ENCODE measurements at regions not wholly inside any gene's neighbourhood (a gene's known extent, or its start where the extent isn't known, plus 50 kb on each side); places are given as distances from the start of the nearest gene placed in this dataset.

DNA sequence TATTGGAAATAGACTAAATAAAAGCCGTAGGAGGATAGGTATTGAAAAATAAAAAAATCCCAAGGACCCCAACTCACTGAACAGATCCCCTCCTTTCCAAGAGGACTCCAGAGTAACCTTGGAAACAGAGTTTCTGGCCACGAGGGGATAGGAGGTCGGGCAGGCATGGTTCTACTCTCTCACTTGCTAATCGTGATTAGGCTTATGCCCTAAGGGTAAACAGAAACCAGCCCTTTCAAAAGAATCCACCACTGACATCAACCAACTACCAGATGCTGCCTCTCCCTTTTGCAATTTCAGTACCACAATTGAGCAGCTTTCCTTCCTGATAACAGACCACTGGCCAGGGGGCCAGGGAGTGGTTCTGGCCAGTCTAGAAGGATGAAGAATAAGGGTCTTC lies 477.8 kb downstream of the EIPR1 start:
- TF ChIP-seq SP1 (IDR thresholded peaks at IDR 0.05; ENCODE audit: low read depth) (no peak), POLR2AphosphoS5 (IDR thresholded peaks at IDR 0.05; ENCODE audit: low read depth, low read length) (no peak), MAX (IDR thresholded peaks at IDR 0.05) (no peak), EZH2 (IDR thresholded peaks at IDR 0.05) (no peak), EZH2phosphoT487 (IDR thresholded peaks at IDR 0.05; ENCODE audit: borderline replicate concordance) (no peak), ZBTB33 (IDR thresholded peaks at IDR 0.05; ENCODE audit: extremely low read depth, insufficient replicate concordance, low read length) (no peak), JUND (IDR thresholded peaks at IDR 0.05) (no peak), POLR2A (IDR thresholded peaks at IDR 0.05; ENCODE audit: borderline replicate concordance, extremely low read depth, insufficient read depth, insufficient read length) (no peak), ZNF274 (IDR thresholded peaks at IDR 0.05; ENCODE audit: low read depth, low read length) (no peak), EGR1 (IDR thresholded peaks at IDR 0.05; ENCODE audit: low read depth) (no peak), ELF1 (IDR thresholded peaks at IDR 0.05; ENCODE audit: borderline replicate concordance, low read depth) (no peak)
- TF ChIP-seq, protein P1, sequence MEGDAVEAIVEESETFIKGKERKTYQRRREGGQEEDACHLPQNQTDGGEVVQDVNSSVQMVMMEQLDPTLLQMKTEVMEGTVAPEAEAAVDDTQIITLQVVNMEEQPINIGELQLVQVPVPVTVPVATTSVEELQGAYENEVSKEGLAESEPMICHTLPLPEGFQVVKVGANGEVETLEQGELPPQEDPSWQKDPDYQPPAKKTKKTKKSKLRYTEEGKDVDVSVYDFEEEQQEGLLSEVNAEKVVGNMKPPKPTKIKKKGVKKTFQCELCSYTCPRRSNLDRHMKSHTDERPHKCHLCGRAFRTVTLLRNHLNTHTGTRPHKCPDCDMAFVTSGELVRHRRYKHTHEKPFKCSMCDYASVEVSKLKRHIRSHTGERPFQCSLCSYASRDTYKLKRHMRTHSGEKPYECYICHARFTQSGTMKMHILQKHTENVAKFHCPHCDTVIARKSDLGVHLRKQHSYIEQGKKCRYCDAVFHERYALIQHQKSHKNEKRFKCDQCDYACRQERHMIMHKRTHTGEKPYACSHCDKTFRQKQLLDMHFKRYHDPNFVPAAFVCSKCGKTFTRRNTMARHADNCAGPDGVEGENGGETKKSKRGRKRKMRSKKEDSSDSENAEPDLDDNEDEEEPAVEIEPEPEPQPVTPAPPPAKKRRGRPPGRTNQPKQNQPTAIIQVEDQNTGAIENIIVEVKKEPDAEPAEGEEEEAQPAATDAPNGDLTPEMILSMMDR (IDR thresholded peaks at IDR 0.05 in 2 of 3, conservative IDR thresholded peaks at IDR 0.05 in 1 of 3; ENCODE audit: borderline replicate concordance in 1 of 3, insufficient read depth in 1 of 3, low read depth in 2 of 3, low read length in 2 of 3): no peak
- TF ChIP-seq, protein P2, sequence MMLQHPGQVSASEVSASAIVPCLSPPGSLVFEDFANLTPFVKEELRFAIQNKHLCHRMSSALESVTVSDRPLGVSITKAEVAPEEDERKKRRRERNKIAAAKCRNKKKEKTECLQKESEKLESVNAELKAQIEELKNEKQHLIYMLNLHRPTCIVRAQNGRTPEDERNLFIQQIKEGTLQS (IDR thresholded peaks at IDR 0.05): no peak

Data from HCT116 (cell line).